Neural progenitor cell (in vitro differentiated cells): ENCODE measurements at regions not wholly inside any gene's neighbourhood (a gene's known extent, or its start where the extent isn't known, plus 50 kb on each side); places are given as distances from the start of the nearest gene placed in this dataset.

Experiments used
- DNase-seq: peaks from one replicate; pipeline ENCODE4 v3.0.0-alpha.2; 2016; ENCODE audit warnings: low spot score
- H2AFZ ChIP-seq: fragments of 200-600 bp; sonication (generic); replicated peaks from 2 replicates; pipeline ENCODE4 v1.6.1; 2016; ENCODE audit warnings: antibody characterized with exemption
- H3F3A ChIP-seq: fragments of 200-600 bp; sonication (generic); 2 replicates; pipeline ENCODE4 v1.6.1; 2016; ENCODE audit warnings: antibody characterized with exemption, low read depth
- H3K27ac ChIP-seq: fragments of 200-600 bp; sonication (generic); 2 replicates; pipeline ENCODE4 v1.5.1; 2016; ENCODE audit warnings: mild to moderate bottlenecking
- H3K27me3 ChIP-seq: fragments of 200-600 bp; sonication (generic); 2 replicates; pipeline ENCODE4 v1.6.1; 2016; ENCODE audit warnings: mild to moderate bottlenecking, moderate library complexity
- H3K36me3 ChIP-seq: fragments of 200-600 bp; sonication (generic); 2 replicates; pipeline ENCODE4 v1.5.1; 2016
- H3K4me1 ChIP-seq: fragments of 200-600 bp; sonication (generic); 2 replicates; pipeline ENCODE4 v1.6.1; 2016; ENCODE audit warnings: mixed run types
- H3K4me2 ChIP-seq: fragments of 200-600 bp; sonication (generic); 2 replicates; pipeline ENCODE4 v1.6.1; 2016
- H3K4me3 ChIP-seq: fragments of 200-600 bp; sonication (generic); 2 replicates; pipeline ENCODE4 v1.5.1; 2016
- H3K79me2 ChIP-seq: fragments of 200-600 bp; sonication (generic); 2 replicates; pipeline ENCODE4 v1.6.1; 2016; ENCODE audit warnings: low read depth
- H3K9ac ChIP-seq: fragments of 200-600 bp; sonication (generic); 2 replicates; pipeline ENCODE4 v1.6.1; 2016
- H3K9me3 ChIP-seq: fragments of 200-600 bp; sonication (generic); 2 replicates; pipeline ENCODE4 v1.5.1; 2016; ENCODE audit warnings: low read depth
- H4K20me1 ChIP-seq: fragments of 200-600 bp; sonication (generic); 2 replicates; pipeline ENCODE4 v1.6.1; 2016; ENCODE audit warnings: low read depth
- H3K27ac Mint-ChIP-seq: 3 replicates; pipeline ENCODE4 v1.8.0; 2021; ENCODE audit warnings: mixed read lengths
- H3K27me3 Mint-ChIP-seq: 2 replicates; pipeline ENCODE4 v1.8.0; 2022; ENCODE audit warnings: low read depth, mild to moderate bottlenecking, inconsistent platforms, moderate library complexity, mixed read lengths; ENCODE audit not compliant: insufficient read depth
- H3K36me3 Mint-ChIP-seq: 3 replicates; pipeline ENCODE4 v1.8.0; 2021; ENCODE audit warnings: mixed read lengths
- H3K4me1 Mint-ChIP-seq: 3 replicates; pipeline ENCODE4 v1.8.0; 2021; ENCODE audit warnings: mixed read lengths
- H3K4me3 Mint-ChIP-seq: 3 replicates; pipeline ENCODE4 v1.8.0; 2021; ENCODE audit warnings: mild to moderate bottlenecking, moderate library complexity, mixed read lengths
- H3K9me3 Mint-ChIP-seq: 3 replicates; pipeline ENCODE4 v1.8.0; 2020; ENCODE audit warnings: mixed read lengths
- CTCF ChIP-seq: fragments of 200-600 bp; sonication (generic); IDR thresholded peaks from 2 replicates; pipeline ENCODE4 v1.5.1; 2017; ENCODE audit warnings: antibody characterized with exemption, mild to moderate bottlenecking
- EZH2 ChIP-seq: fragments of 200-600 bp; sonication (generic); IDR thresholded peaks from 2 replicates; pipeline ENCODE4 v1.6.1; 2017; ENCODE audit warnings: antibody characterized with exemption, mild to moderate bottlenecking, moderate library complexity
- EZH2phosphoT487 ChIP-seq: fragments of 200-600 bp; sonication (generic); IDR thresholded peaks from 2 replicates; pipeline ENCODE4 v1.6.1; 2017; ENCODE audit warnings: antibody characterized with exemption

- TF ChIP-seq CTCF (no peak), EZH2phosphoT487 (no peak), EZH2 (no peak)
- Histone ChIP-seq H3K4me2 (no peak overlapping the region), H3K9me3 (no peaks in the 10 kb centered on the region), H3F3A (no peaks in the 10 kb centered on the region), H2AFZ (no peak overlapping the region), H3K27ac (no peak overlapping the region), H4K20me1 (no peaks in the 10 kb centered on the region), H3K27me3 (no peaks in the 10 kb centered on the region), H3K4me3 (no peak overlapping the region), H3K4me1 (no peaks in the 10 kb centered on the region), H3K9ac (no peak overlapping the region), H3K79me2 (no peaks in the 10 kb centered on the region), H3K36me3 (no peaks in the 10 kb centered on the region)
- Mint-ChIP-seq H3K27me3 (peaks cover 4% of the 10 kb centered on the region), H3K4me1 (no peaks in the 10 kb centered on the region), H3K4me3 (no peak overlapping the region), H3K27ac (no peak overlapping the region), H3K36me3 (no peaks in the 10 kb centered on the region), H3K9me3 (no peaks in the 10 kb centered on the region)
- DNase-seq = no peak
These were observed 278.5 kb downstream of the PLOD2 start for GRCh38 chr3:145882436-145882835.

GRCh38 chr3:145889730-145890129 lies 271.3 kb downstream of the PLOD2 start:
- no peaks in the 10 kb centered on the region for H3F3A ChIP-seq
- no peak overlapping the region for H3K4me2 ChIP-seq
- no peak overlapping the region for H3K9ac ChIP-seq
- H3K4me1 ChIP-seq = peaks cover 13% of the 10 kb centered on the region
- Mint-ChIP-seq H3K27me3 (no peaks in the 10 kb centered on the region), H3K4me3 (no peak overlapping the region), H3K4me1 (peaks cover 12% of the 10 kb centered on the region), H3K9me3 (no peaks in the 10 kb centered on the region), H3K27ac (no peak overlapping the region), H3K36me3 (no peaks in the 10 kb centered on the region)
- no peaks in the 10 kb centered on the region for H3K27me3 ChIP-seq
- peak; percentile 21 for DNase-seq
- no peak overlapping the region for H3K27ac ChIP-seq
- H2AFZ ChIP-seq = no peak overlapping the region
- no peaks in the 10 kb centered on the region for H3K36me3 ChIP-seq
- no peaks in the 10 kb centered on the region for H4K20me1 ChIP-seq
- H3K9me3 ChIP-seq = no peaks in the 10 kb centered on the region
- no peak overlapping the region for H3K4me3 ChIP-seq
- H3K79me2 ChIP-seq = no peaks in the 10 kb centered on the region
- TF ChIP-seq EZH2phosphoT487 = no peak
- no peak for TF ChIP-seq CTCF
- no peak for TF ChIP-seq EZH2

DNA sequence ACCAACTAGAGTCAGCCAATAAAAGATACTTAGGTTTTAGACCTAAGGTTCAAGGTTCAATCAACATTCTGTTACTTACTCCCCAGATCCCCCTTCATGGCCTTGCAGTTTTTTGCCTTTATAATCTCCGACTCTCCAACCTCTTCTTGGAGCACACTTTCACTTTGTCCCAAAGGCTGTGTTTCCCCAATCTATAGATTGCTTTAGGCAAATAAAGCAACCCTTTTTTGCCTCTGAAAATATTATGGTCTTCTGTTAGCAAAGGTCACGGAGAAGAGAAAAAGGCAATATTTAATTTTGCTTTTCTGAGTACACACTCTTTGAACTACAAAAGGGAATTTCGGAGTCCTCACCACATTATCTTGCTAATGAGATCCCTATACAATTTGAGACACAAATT lies 268.1 kb downstream of the PLOD2 start:
- Mint-ChIP-seq H3K9me3 (no peaks in the 10 kb centered on the region), H3K27ac (no peak overlapping the region), H3K4me3 (no peak overlapping the region), H3K27me3 (no peaks in the 10 kb centered on the region), H3K36me3 (no peaks in the 10 kb centered on the region), H3K4me1 (peaks cover 12% of the 10 kb centered on the region)
- no peaks in the 10 kb centered on the region for H3K79me2 ChIP-seq
- no peak overlapping the region for H3K4me2 ChIP-seq
- H3F3A ChIP-seq = no peaks in the 10 kb centered on the region
- H3K9me3 ChIP-seq = no peaks in the 10 kb centered on the region
- peaks cover 13% of the 10 kb centered on the region for H3K4me1 ChIP-seq
- no peak overlapping the region for H3K27ac ChIP-seq
- H3K9ac ChIP-seq = no peak overlapping the region
- no peaks in the 10 kb centered on the region for H3K27me3 ChIP-seq
- no peak overlapping the region for H2AFZ ChIP-seq
- TF ChIP-seq CTCF (no peak), EZH2 (no peak), EZH2phosphoT487 (no peak)
- DNase-seq = no peak
- H3K36me3 ChIP-seq = no peaks in the 10 kb centered on the region
- H4K20me1 ChIP-seq = no peaks in the 10 kb centered on the region
- no peak overlapping the region for H3K4me3 ChIP-seq

- DNase-seq = no peak
- Mint-ChIP-seq H3K9me3 (no peaks in the 10 kb centered on the region), H3K27ac (no peak overlapping the region), H3K27me3 (no peaks in the 10 kb centered on the region), H3K36me3 (no peaks in the 10 kb centered on the region), H3K4me3 (no peak overlapping the region), H3K4me1 (peaks cover 12% of the 10 kb centered on the region)
- Histone ChIP-seq H2AFZ (no peak overlapping the region), H4K20me1 (no peaks in the 10 kb centered on the region), H3K9me3 (no peaks in the 10 kb centered on the region), H3K79me2 (no peaks in the 10 kb centered on the region), H3F3A (no peaks in the 10 kb centered on the region), H3K9ac (no peak overlapping the region), H3K36me3 (no peaks in the 10 kb centered on the region), H3K27me3 (no peaks in the 10 kb centered on the region), H3K4me2 (no peak overlapping the region), H3K4me3 (no peak overlapping the region), H3K27ac (no peak overlapping the region), H3K4me1 (peaks cover 13% of the 10 kb centered on the region)
- TF ChIP-seq EZH2phosphoT487 = no peak
- TF ChIP-seq CTCF = no peak
- no peak for TF ChIP-seq EZH2
These were observed 267.7 kb downstream of the PLOD2 start for GRCh38 chr3:145893331-145893730.
